PC-9 (cell line): ENCODE measurements at regions not wholly inside any gene's neighbourhood (a gene's known extent, or its start where the extent isn't known, plus 50 kb on each side); places are given as distances from the start of the nearest gene placed in this dataset.

Source experiments
- EZH2 ChIP-seq: fragments of 200-600 bp; sonication (generic); IDR thresholded peaks from 2 replicates; pipeline ENCODE4 v1.8.0; 2017; ENCODE audit warnings: antibody characterized with exemption, low read depth
- TF ChIP-seq, protein P1 (sequence below): fragments of 200-600 bp; sonication (generic); conservative IDR thresholded peaks from 2 replicates; pipeline ENCODE4 v1.6.1; 2017; ENCODE audit warnings: mixed run types, antibody characterized with exemption, mild to moderate bottlenecking, moderate library complexity

DNA sequence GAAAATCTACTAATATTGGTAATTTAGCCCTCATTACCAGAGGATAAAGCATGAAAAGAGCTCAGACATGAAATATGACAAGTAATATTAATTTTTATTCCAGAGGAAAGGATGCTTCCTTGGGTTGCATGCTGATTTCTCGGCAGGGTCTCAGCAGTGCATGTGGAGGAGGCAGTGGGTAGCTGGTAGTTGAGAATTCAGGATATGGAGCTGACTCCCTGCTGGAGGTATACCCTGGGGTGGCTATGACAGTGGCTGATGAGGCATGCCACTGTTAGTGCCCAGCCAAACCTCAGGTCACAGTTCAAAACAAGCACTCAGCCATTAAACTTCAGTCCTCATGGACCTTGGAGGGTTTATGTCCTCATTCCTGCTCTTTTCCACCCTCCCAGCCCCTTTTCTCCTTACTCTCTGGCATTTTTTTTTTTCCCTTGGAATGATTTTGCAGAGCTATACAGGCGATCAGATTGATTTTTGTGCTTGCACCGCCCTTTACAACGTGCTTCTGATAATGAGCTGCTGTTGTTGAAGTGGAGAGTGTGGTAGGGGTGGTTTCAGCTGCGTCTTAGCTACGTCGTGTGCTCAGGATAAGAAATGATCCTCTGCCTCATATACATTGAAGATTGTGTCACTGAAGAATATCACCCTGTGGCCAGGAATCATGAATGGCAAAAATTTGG lies 761.9 kb upstream of the MMS22L start:
- TF ChIP-seq, protein P1, sequence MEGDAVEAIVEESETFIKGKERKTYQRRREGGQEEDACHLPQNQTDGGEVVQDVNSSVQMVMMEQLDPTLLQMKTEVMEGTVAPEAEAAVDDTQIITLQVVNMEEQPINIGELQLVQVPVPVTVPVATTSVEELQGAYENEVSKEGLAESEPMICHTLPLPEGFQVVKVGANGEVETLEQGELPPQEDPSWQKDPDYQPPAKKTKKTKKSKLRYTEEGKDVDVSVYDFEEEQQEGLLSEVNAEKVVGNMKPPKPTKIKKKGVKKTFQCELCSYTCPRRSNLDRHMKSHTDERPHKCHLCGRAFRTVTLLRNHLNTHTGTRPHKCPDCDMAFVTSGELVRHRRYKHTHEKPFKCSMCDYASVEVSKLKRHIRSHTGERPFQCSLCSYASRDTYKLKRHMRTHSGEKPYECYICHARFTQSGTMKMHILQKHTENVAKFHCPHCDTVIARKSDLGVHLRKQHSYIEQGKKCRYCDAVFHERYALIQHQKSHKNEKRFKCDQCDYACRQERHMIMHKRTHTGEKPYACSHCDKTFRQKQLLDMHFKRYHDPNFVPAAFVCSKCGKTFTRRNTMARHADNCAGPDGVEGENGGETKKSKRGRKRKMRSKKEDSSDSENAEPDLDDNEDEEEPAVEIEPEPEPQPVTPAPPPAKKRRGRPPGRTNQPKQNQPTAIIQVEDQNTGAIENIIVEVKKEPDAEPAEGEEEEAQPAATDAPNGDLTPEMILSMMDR = no peak
- TF ChIP-seq EZH2 = no peak
